IMR-90 (cell line): ENCODE measurements at regions not wholly inside any gene's neighbourhood (a gene's known extent, or its start where the extent isn't known, plus 50 kb on each side); places are given as distances from the start of the nearest gene placed in this dataset.

Experiments used
- ATAC-seq: fragments of 200-7000 bp; cut with Tn5 transposase; 2 replicates; pipeline ENCODE4 v1.9.1; 2020; ENCODE audit warnings: low read depth, mild to moderate bottlenecking, moderate library complexity
- BruUV-seq: library from RNA; stranded (reverse); fragments of 400-500 nt; replicated peaks from 2 replicates; lab custom pipeline; 2021; lab: Mats Ljungman, UMichigan
- CTCF ChIA-PET: fragments of 300-600 bp; formaldehyde crosslinking; extraction: SDS; loops from one replicate; lab custom pipeline; 2021; ENCODE audit warnings: antibody characterized with exemption; lab: Yijun Ruan, JAX
- POLR2A ChIA-PET: fragments of 300-600 bp; sonication (Branson Sonifier 250); formaldehyde crosslinking; loops from one replicate; lab custom pipeline; 2022; ENCODE audit warnings: antibody characterized with exemption; ENCODE audit not compliant: unreplicated experiment; lab: Charles Lee
- DNase-seq: peaks from one replicate; pipeline ENCODE4 v3.0.0; 2013
- H2AFZ ChIP-seq: replicated peaks from 2 replicates; pipeline ENCODE3; 2013; ENCODE audit warnings: low read length, mild to moderate bottlenecking; ENCODE audit not compliant: poor library complexity
- H2AK5ac ChIP-seq: 2 replicates; pipeline ENCODE4 v1.6.1; 2013; ENCODE audit warnings: low read depth, low read length, inconsistent platforms
- H2AK9ac ChIP-seq: replicated peaks from 2 replicates; pipeline ENCODE3; 2013; ENCODE audit warnings: mild to moderate bottlenecking, low read depth, low read length, moderate library complexity; ENCODE audit not compliant: poor library complexity
- H2BK120ac ChIP-seq: 2 replicates; pipeline ENCODE4 v1.6.1; 2013; ENCODE audit warnings: low read depth, low read length, inconsistent platforms
- H2BK15ac ChIP-seq: 3 replicates; pipeline ENCODE4 v1.6.1; 2013; ENCODE audit warnings: low read depth, low read length, inconsistent platforms
- H2BK20ac ChIP-seq: 2 replicates; pipeline ENCODE4 v1.6.1; 2013; ENCODE audit warnings: low read depth, mild to moderate bottlenecking, inconsistent platforms, low read length, moderate library complexity
- H2BK5ac ChIP-seq: 2 replicates; pipeline ENCODE4 v1.6.1; 2013; ENCODE audit warnings: mild to moderate bottlenecking, low read depth, low read length, inconsistent platforms; ENCODE audit not compliant: poor library complexity, severe bottlenecking
- H3K14ac ChIP-seq: replicated peaks from 2 replicates; pipeline ENCODE4 v1.6.1; 2013; ENCODE audit warnings: low read depth, low read length, inconsistent platforms
- H3K18ac ChIP-seq: 2 replicates; pipeline ENCODE4 v1.6.1; 2013; ENCODE audit warnings: low read depth, low read length, control low read depth
- H3K23ac ChIP-seq: 2 replicates; pipeline ENCODE4 v1.6.1; 2013; ENCODE audit warnings: low read depth, low read length, inconsistent platforms
- H3K27ac ChIP-seq: 2 replicates; pipeline ENCODE4 v1.5.1; 2013; ENCODE audit warnings: mild to moderate bottlenecking, control low read depth, low read length; ENCODE audit not compliant: insufficient read depth
- H3K27me3 ChIP-seq: 2 replicates; pipeline ENCODE4 v1.6.1; 2013; ENCODE audit warnings: low read length; ENCODE audit not compliant: control insufficient read depth, insufficient read depth
- H3K36me3 ChIP-seq: 2 replicates; pipeline ENCODE4 v1.6.1; 2013; ENCODE audit warnings: low read length, mixed read lengths; ENCODE audit not compliant: control insufficient read depth, insufficient read depth
- H3K4ac ChIP-seq: 2 replicates; pipeline ENCODE4 v1.6.1; 2013; ENCODE audit warnings: low read depth, low read length, inconsistent platforms
- H3K4me1 ChIP-seq: 2 replicates; pipeline ENCODE4 v1.6.1; 2013; ENCODE audit warnings: low read length, mixed read lengths; ENCODE audit not compliant: control insufficient read depth, insufficient read depth
- H3K4me2 ChIP-seq: 2 replicates; pipeline ENCODE4 v1.6.1; 2013; ENCODE audit warnings: low read depth, mild to moderate bottlenecking, control low read depth, low read length, moderate library complexity
- H3K4me3 ChIP-seq: 2 replicates; pipeline ENCODE4 v1.5.1; 2013; ENCODE audit warnings: low read depth, mild to moderate bottlenecking, control low read depth, low read length, moderate library complexity; ENCODE audit not compliant: insufficient read depth
- H3K56ac ChIP-seq: 2 replicates; pipeline ENCODE4 v1.6.1; 2013; ENCODE audit warnings: low read length, inconsistent platforms; ENCODE audit not compliant: insufficient read depth; ENCODE audit errors: extremely low read depth
- H3K79me1 ChIP-seq, 2 experiments: 2 replicates each; pipeline ENCODE4 v1.6.1; 2013; ENCODE audit warnings: low read length in 2 of 2, inconsistent platforms in 1 of 2, low read depth in 1 of 2
- H3K9ac ChIP-seq: 2 replicates; pipeline ENCODE4 v1.6.1; 2013; ENCODE audit warnings: low read depth, low read length, control low read depth
- H3K9me1 ChIP-seq: 2 replicates; pipeline ENCODE4 v1.6.1; 2013; ENCODE audit warnings: low read length, inconsistent platforms; ENCODE audit not compliant: insufficient read depth
- H3K9me3 ChIP-seq: 2 replicates; pipeline ENCODE4 v1.6.1; 2013; ENCODE audit warnings: low read length; ENCODE audit not compliant: control insufficient read depth, insufficient read depth
- H4K20me1 ChIP-seq: 2 replicates; pipeline ENCODE4 v1.6.1; 2013; ENCODE audit warnings: low read length, inconsistent platforms; ENCODE audit not compliant: insufficient read depth
- H4K5ac ChIP-seq: 2 replicates; pipeline ENCODE4 v1.6.1; 2013; ENCODE audit warnings: mild to moderate bottlenecking, low read depth, low read length, control low read depth
- H4K8ac ChIP-seq, 2 experiments: 2 replicates each; pipeline ENCODE4 v1.6.1; 2013; ENCODE audit warnings: low read depth in 2 of 2, low read length in 2 of 2, control low read depth in 1 of 2, inconsistent platforms in 1 of 2
- H4K91ac ChIP-seq: 2 replicates; pipeline ENCODE4 v1.6.1; 2013; ENCODE audit warnings: low read depth, low read length, inconsistent platforms; ENCODE audit not compliant: insufficient read depth
- BHLHE40 ChIP-seq: fragments of 150-350 bp; IDR thresholded peaks from 2 replicates; pipeline ENCODE4 v1.6.1; 2016; ENCODE audit warnings: mild to moderate bottlenecking, low read depth, low read length
- CHD1 ChIP-seq: IDR thresholded peaks from 2 replicates; pipeline ENCODE4 v1.6.1; 2012; ENCODE audit warnings: low read depth, low read length, improper control_type of control experiment
- FOS ChIP-seq: fragments of 150-350 bp; IDR thresholded peaks from 2 replicates; pipeline ENCODE4 v1.6.1; 2016; ENCODE audit warnings: low read depth, low read length
- MAZ ChIP-seq: IDR thresholded peaks from 2 replicates; pipeline ENCODE4 v1.6.1; 2012; ENCODE audit warnings: low read depth, mild to moderate bottlenecking, low read length, improper control_type of control experiment, moderate library complexity, borderline replicate concordance
- RAD21 ChIP-seq: IDR thresholded peaks from 2 replicates; pipeline ENCODE4 v1.6.1; 2012; ENCODE audit warnings: low read length, improper control_type of control experiment
- RFX5 ChIP-seq: IDR thresholded peaks from 2 replicates; pipeline ENCODE4 v1.8.0; 2012; ENCODE audit warnings: low read depth, mild to moderate bottlenecking, low read length, moderate library complexity
- SMC3 ChIP-seq: fragments of 150-350 bp; IDR thresholded peaks from 2 replicates; pipeline ENCODE4 v1.6.1; 2016; ENCODE audit warnings: low read depth, mild to moderate bottlenecking, antibody characterized with exemption, low read length, moderate library complexity
- WGBS, 2 experiments: methylation state at CpG; one replicate each; pipeline versions ENCODE4 v1.1.5 to v1.1.7; 2013; ENCODE audit warnings: missing lambda C conversion rate in 2 of 2; ENCODE audit not compliant: insufficient read length in 1 of 2; ENCODE audit errors: extremely low coverage in 2 of 2; 5-methylcytosine and 5-hydroxymethylcytosine counted together
- dilution Hi-C: fragments of 300-500 bp; cut with HindIII; formaldehyde crosslinking; loops from one replicate; pipeline ENCODE4 v1.14.3; 2018; ENCODE audit warnings: low sequenced_read_pairs; ENCODE audit not compliant: unreplicated experiment
- in situ Hi-C: fragments of 300-500 bp; cut with MboI; formaldehyde crosslinking; loops from 3 replicates; pipeline ENCODE4 v1.14.3; 2019; ENCODE audit warnings: low sequenced_read_pairs, inconsistent platforms, mixed read lengths
- intact Hi-C: fragments of 100-400 bp; cut with micrococcal nuclease; formaldehyde crosslinking; loops from 2 replicates; pipeline ENCODE4 v1.10.0; 2022
- TF ChIP-seq, protein P1 (sequence below): conservative IDR thresholded peaks from 2 replicates; pipeline ENCODE4 v1.5.1; 2012; ENCODE audit warnings: mild to moderate bottlenecking, low read depth, low read length, improper control_type of control experiment

DNA sequence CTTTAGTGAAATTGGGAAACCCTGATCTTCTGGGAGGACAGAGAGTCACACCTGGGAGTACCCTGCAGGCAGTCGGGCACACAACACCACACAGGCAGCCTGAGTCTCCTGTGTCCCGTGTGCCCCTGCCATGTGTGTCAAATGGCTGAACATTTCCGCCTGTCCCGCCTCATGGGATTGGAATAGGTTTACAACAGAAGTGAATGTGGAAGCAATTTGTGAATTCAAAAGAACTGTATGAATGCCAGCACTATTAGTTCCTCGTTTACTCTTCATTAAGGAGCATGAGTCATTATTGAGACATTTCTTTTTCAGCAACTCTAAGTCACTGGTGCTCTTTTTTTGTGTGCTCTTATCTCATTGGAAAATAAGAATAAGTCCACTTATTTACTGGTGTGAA, 226.5 kb downstream of the PMP22 start:
- in situ Hi-C loops = no loop called here
- no peak overlapping the region for H2BK120ac ChIP-seq
- H3K14ac ChIP-seq = no peak overlapping the region
- H3K23ac ChIP-seq = no peak overlapping the region
- no peaks in the 10 kb centered on the region for H3K36me3 ChIP-seq
- BruUV-seq = no TSS peak
- ATAC-seq (no peak), DNase-seq (peak; percentile 5)
- no CpG with 5 or more reads among the region's 5 CpGs for whole genome bisulfite sequencing, 2 experiments
- no peak overlapping the region for H2BK20ac ChIP-seq
- no peak overlapping the region for H2AK9ac ChIP-seq
- TF ChIP-seq BHLHE40 (no peak), CHD1 (no peak), FOS (no peak), MAZ (no peak), RAD21 (no peak), SMC3 (no peak), RFX5 (no peak)
- TF ChIP-seq, protein P1, sequence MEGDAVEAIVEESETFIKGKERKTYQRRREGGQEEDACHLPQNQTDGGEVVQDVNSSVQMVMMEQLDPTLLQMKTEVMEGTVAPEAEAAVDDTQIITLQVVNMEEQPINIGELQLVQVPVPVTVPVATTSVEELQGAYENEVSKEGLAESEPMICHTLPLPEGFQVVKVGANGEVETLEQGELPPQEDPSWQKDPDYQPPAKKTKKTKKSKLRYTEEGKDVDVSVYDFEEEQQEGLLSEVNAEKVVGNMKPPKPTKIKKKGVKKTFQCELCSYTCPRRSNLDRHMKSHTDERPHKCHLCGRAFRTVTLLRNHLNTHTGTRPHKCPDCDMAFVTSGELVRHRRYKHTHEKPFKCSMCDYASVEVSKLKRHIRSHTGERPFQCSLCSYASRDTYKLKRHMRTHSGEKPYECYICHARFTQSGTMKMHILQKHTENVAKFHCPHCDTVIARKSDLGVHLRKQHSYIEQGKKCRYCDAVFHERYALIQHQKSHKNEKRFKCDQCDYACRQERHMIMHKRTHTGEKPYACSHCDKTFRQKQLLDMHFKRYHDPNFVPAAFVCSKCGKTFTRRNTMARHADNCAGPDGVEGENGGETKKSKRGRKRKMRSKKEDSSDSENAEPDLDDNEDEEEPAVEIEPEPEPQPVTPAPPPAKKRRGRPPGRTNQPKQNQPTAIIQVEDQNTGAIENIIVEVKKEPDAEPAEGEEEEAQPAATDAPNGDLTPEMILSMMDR = no peak
- H3K9me3 ChIP-seq = no peaks in the 10 kb centered on the region
- no peak overlapping the region for H2AFZ ChIP-seq
- H2AK5ac ChIP-seq = no peak overlapping the region
- no peak overlapping the region for H4K8ac ChIP-seq
- no peak overlapping the region for H3K4me2 ChIP-seq
- no peak overlapping the region for H3K56ac ChIP-seq
- H4K20me1 ChIP-seq = no peaks in the 10 kb centered on the region
- H3K27me3 ChIP-seq = no peaks in the 10 kb centered on the region; the same call in 1 of the 2 replicates
- H3K79me1 ChIP-seq = no peaks in the 10 kb centered on the region
- no peak overlapping the region for H2BK5ac ChIP-seq
- no peak overlapping the region for H2BK15ac ChIP-seq
- CTCF ChIA-PET = no interaction called here
- H3K27ac ChIP-seq = no peak overlapping the region
- no peak overlapping the region for H3K9ac ChIP-seq
- H3K18ac ChIP-seq = no peak overlapping the region
- H4K91ac ChIP-seq = no peak overlapping the region
- no peaks in the 10 kb centered on the region for H3K4me1 ChIP-seq
- no peak overlapping the region for H3K4ac ChIP-seq
- intact Hi-C loops = no loop called here
- H3K4me3 ChIP-seq = no peak overlapping the region
- no peak overlapping the region for H4K5ac ChIP-seq
- H3K9me1 ChIP-seq = no peaks in the 10 kb centered on the region
- dilution Hi-C loops = no loop called here
- POLR2A ChIA-PET = no interaction called here
